Erythroblast (primary cell): ENCODE measurements at regions not wholly inside any gene's neighbourhood (a gene's known extent, or its start where the extent isn't known, plus 50 kb on each side); places are given as distances from the start of the nearest gene placed in this dataset.

Experiments
- GATA1 ChIP-seq: IDR thresholded peaks from 2 replicates; pipeline ENCODE4 v1.6.1; 2011; ENCODE audit warnings: low read depth, mild to moderate bottlenecking, control low read depth, low read length, moderate library complexity
- POLR2A ChIP-seq: IDR thresholded peaks from 2 replicates; pipeline ENCODE4 v1.6.1; 2011; ENCODE audit warnings: mild to moderate bottlenecking, low read length

DNA sequence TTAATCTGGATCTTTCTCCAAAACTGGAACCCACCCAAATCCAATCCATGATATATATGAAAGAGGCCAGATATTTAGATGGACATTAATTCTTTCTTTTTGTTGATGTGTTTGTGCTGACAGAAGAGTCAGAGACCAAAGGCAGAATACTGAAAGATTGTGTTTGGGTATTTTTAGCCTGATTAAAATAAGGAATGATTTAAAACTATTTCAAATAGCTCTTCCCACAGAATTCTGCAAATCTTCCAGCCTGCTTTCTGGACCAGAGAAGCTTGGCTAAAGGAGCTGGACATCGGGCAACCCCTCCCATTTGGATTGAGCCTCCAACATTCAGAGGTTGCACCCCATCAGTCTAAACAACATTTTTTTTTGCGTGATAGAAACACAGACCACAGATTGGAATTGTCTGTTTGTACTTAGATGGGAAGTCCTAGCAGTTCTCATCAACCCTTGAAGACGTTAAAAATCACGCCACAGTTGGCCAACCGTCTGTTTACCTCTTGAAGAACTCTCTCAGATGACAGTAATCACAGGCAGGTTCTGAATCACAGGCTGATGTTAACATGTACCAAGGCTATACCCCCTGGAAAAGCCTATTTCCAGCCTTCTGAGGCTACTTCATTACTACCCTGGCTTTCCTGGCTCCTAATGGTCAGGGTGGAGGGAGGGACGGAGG lies 155.2 kb upstream of the NRP1 start:
- no peak for TF ChIP-seq POLR2A
- no peak for TF ChIP-seq GATA1
